Testis (tissue), 2 donors: ENCODE measurements at regions not wholly inside any gene's neighbourhood (a gene's known extent, or its start where the extent isn't known, plus 50 kb on each side); places are given as distances from the start of the nearest gene placed in this dataset.

Experiments used
- CTCF ChIP-seq, 3 experiments: fragments of 450-650 bp in 2 of 3; fragments of 200-600 bp in 1 of 3; sonication (generic) in 1 of 3; IDR thresholded peaks; one replicate each; pipeline ENCODE4 v1.5.1; 2016 to 2019; ENCODE audit warnings: antibody characterized with exemption in 3 of 3, mild to moderate bottlenecking in 2 of 3, moderate library complexity in 1 of 3
- POLR2A ChIP-seq: fragments of 450-650 bp; IDR thresholded peaks from one replicate; pipeline ENCODE4 v1.6.1; 2017; ENCODE audit warnings: antibody characterized with exemption, mild to moderate bottlenecking, moderate library complexity

GRCh38 chr4:188263321-188263720, 124.1 kb downstream of the TRIML1 start:
- TF ChIP-seq CTCF (IDR thresholded peaks at IDR 0.05) (no peak), POLR2A (no peak)
